Karpas-422 (cell line): ENCODE measurements at regions not wholly inside any gene's neighbourhood (a gene's known extent, or its start where the extent isn't known, plus 50 kb on each side); places are given as distances from the start of the nearest gene placed in this dataset.

ENCODE experiments used
- DNase-seq: peaks from one replicate; pipeline ENCODE4 v3.0.0-alpha.2; 2015
- H2AFZ ChIP-seq: fragments of 200-600 bp; sonication (generic); 2 replicates; pipeline ENCODE4 v1.6.1; 2014; ENCODE audit warnings: antibody characterized with exemption, low read length, mixed read lengths
- H3K27ac ChIP-seq: fragments of 200-600 bp; sonication (generic); 2 replicates; pipeline ENCODE4 v1.5.1; 2014; ENCODE audit warnings: mild to moderate bottlenecking, low read length, moderate library complexity
- H3K27me3 ChIP-seq: fragments of 200-600 bp; sonication (generic); 2 replicates; pipeline ENCODE4 v1.6.1; 2014; ENCODE audit warnings: low read length, mixed read lengths
- H3K36me3 ChIP-seq: fragments of 200-600 bp; sonication (generic); 2 replicates; pipeline ENCODE4 v1.6.1; 2014; ENCODE audit warnings: low read length, mixed read lengths; ENCODE audit not compliant: insufficient read depth
- H3K4me1 ChIP-seq: fragments of 200-600 bp; sonication (generic); 2 replicates; pipeline ENCODE4 v1.6.1; 2014; ENCODE audit warnings: mild to moderate bottlenecking, low read length, mixed read lengths
- H3K4me2 ChIP-seq: fragments of 200-600 bp; sonication (generic); 2 replicates; pipeline ENCODE4 v1.6.1; 2014; ENCODE audit warnings: low read length, low read depth, mild to moderate bottlenecking; ENCODE audit not compliant: poor library complexity, severe bottlenecking
- H3K4me3 ChIP-seq: fragments of 200-600 bp; sonication (generic); 2 replicates; pipeline ENCODE4 v1.5.1; 2014; ENCODE audit warnings: mild to moderate bottlenecking, antibody characterized with exemption, low read length, mixed read lengths
- H3K79me2 ChIP-seq: fragments of 200-600 bp; sonication (generic); 2 replicates; pipeline ENCODE4 v1.6.1; 2014; ENCODE audit warnings: mild to moderate bottlenecking, low read length, mixed read lengths
- H3K9ac ChIP-seq: fragments of 200-600 bp; sonication (generic); 2 replicates; pipeline ENCODE4 v1.6.0; 2014; ENCODE audit warnings: low read length
- H3K9me2 ChIP-seq: fragments of 200-600 bp; sonication (generic), shearing (Covaris generic); replicated peaks from 2 replicates; pipeline ENCODE4 v1.6.0; 2014; ENCODE audit warnings: mild to moderate bottlenecking, low read length, moderate library complexity; ENCODE audit not compliant: insufficient read depth
- H3K9me3 ChIP-seq: fragments of 300-700, 200-600 bp; sonication (generic); 2 replicates; pipeline ENCODE4 v1.6.1; 2014; ENCODE audit warnings: low read length, mixed read lengths
- H4K20me1 ChIP-seq: fragments of 200-600 bp; sonication (generic); 2 replicates; pipeline ENCODE4 v1.6.1; 2014; ENCODE audit warnings: mild to moderate bottlenecking, antibody characterized with exemption, low read length, low read depth; ENCODE audit not compliant: insufficient read depth

- Histone ChIP-seq H3K27me3 (no peaks in the 10 kb centered on the region), H3K4me3 (no peak overlapping the region), H3K9me3 (no peaks in the 10 kb centered on the region), H4K20me1 (no peaks in the 10 kb centered on the region), H2AFZ (no peak overlapping the region), H3K4me2 (no peak overlapping the region), H3K27ac (no peak overlapping the region), H3K9me2 (no peaks in the 10 kb centered on the region), H3K36me3 (no peaks in the 10 kb centered on the region), H3K4me1 (no peaks in the 10 kb centered on the region), H3K79me2 (no peaks in the 10 kb centered on the region), H3K9ac (no peak overlapping the region)
- no peak for DNase-seq
Observed at GRCh38 chr3:135368781-135369180, 573.7 kb downstream of the EPHB1 start.

- Histone ChIP-seq H2AFZ (no peak overlapping the region), H3K79me2 (no peaks in the 10 kb centered on the region), H3K4me1 (peaks cover 5% of the 10 kb centered on the region; the same call in 1 of the 2 replicates), H3K27ac (no peak overlapping the region), H3K36me3 (no peaks in the 10 kb centered on the region), H3K9me3 (no peaks in the 10 kb centered on the region), H3K4me3 (no peak overlapping the region), H4K20me1 (no peaks in the 10 kb centered on the region), H3K27me3 (no peaks in the 10 kb centered on the region), H3K9ac (no peak overlapping the region), H3K4me2 (no peak overlapping the region), H3K9me2 (no peaks in the 10 kb centered on the region)
- no peak for DNase-seq
Observed at GRCh38 chr3:135374571-135374970, 579.5 kb downstream of the EPHB1 start.

DNA sequence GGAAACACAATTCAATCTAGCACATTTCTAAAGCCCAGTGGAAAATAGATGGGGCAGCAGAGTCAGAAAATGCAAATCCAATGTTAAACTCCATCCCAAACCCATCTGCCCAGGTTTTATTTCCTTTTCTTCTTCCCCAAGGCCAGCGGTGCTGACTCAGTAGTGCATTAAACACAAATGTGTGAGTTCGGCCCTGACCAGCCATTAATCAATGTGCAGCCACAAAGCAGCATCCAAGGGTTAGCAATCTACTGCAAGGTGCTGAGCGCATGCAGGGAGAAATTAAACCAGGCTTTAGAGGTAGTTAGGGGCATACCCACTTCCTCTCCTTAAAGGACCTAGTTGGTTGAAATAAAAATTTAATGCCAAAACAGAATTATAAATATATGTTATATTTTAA lies 583.3 kb upstream of the PPP2R3A start:
- Histone ChIP-seq H3K9me2 (no peaks in the 10 kb centered on the region), H3K27ac (no peak overlapping the region), H3K4me3 (no peak overlapping the region)

GRCh38 chr3:135382621-135383020 lies 582.9 kb upstream of the PPP2R3A start:
- Histone ChIP-seq H3K4me2 (no peak overlapping the region), H3K36me3 (no peaks in the 10 kb centered on the region), H3K9me3 (no peaks in the 10 kb centered on the region), H4K20me1 (no peaks in the 10 kb centered on the region), H3K4me1 (peaks cover 5% of the 10 kb centered on the region; the same call in 1 of the 2 replicates), H3K27ac (no peak overlapping the region), H3K9ac (no peak overlapping the region), H3K4me3 (no peak overlapping the region), H3K27me3 (no peaks in the 10 kb centered on the region; the same call in 1 of the 2 replicates), H3K79me2 (no peaks in the 10 kb centered on the region), H2AFZ (no peak overlapping the region), H3K9me2 (no peaks in the 10 kb centered on the region)
- no peak for DNase-seq

More for the DNA sequence above, 583.3 kb upstream of the PPP2R3A start:
- no peak overlapping the region for H3K9ac ChIP-seq
- H3K36me3 ChIP-seq, result no peaks in the 10 kb centered on the region
- no peak overlapping the region for H2AFZ ChIP-seq
- peaks cover 5% of the 10 kb centered on the region; the same call in 1 of the 2 replicates for H3K4me1 ChIP-seq
- H4K20me1 ChIP-seq, result no peaks in the 10 kb centered on the region
- no peaks in the 10 kb centered on the region for H3K79me2 ChIP-seq
- no peak for DNase-seq
- no peaks in the 10 kb centered on the region; the same call in 1 of the 2 replicates for H3K27me3 ChIP-seq
- H3K4me2 ChIP-seq, result no peak overlapping the region
- no peaks in the 10 kb centered on the region for H3K9me3 ChIP-seq

GRCh38 chr3:135383301-135383700 lies 582.2 kb upstream of the PPP2R3A start:
- DNase-seq, result no peak
- H3K79me2 ChIP-seq, result no peaks in the 10 kb centered on the region
- H3K4me1 ChIP-seq, result peaks cover 5% of the 10 kb centered on the region; the same call in 1 of the 2 replicates
- no peak overlapping the region for H3K9ac ChIP-seq
- no peak overlapping the region for H3K27ac ChIP-seq
- H3K4me2 ChIP-seq, result no peak overlapping the region
- H3K9me3 ChIP-seq, result no peaks in the 10 kb centered on the region
- no peak overlapping the region for H2AFZ ChIP-seq
- H4K20me1 ChIP-seq, result no peaks in the 10 kb centered on the region
- no peaks in the 10 kb centered on the region for H3K9me2 ChIP-seq
- H3K27me3 ChIP-seq, result no peaks in the 10 kb centered on the region; the same call in 1 of the 2 replicates
- H3K4me3 ChIP-seq, result no peak overlapping the region
- H3K36me3 ChIP-seq, result no peaks in the 10 kb centered on the region

GRCh38 chr3:135392151-135392550 lies 573.4 kb upstream of the PPP2R3A start:
- H3K4me2 ChIP-seq, result no peak overlapping the region
- H3K36me3 ChIP-seq, result no peaks in the 10 kb centered on the region
- H3K4me1 ChIP-seq, result no peaks in the 10 kb centered on the region
- H3K79me2 ChIP-seq, result no peaks in the 10 kb centered on the region
- DNase-seq, result no peak
- H4K20me1 ChIP-seq, result no peaks in the 10 kb centered on the region
- H3K4me3 ChIP-seq, result no peak overlapping the region
- peaks cover 4% of the 10 kb centered on the region; the same call in 1 of the 2 replicates for H3K27me3 ChIP-seq
- no peaks in the 10 kb centered on the region for H3K9me2 ChIP-seq
- no peak overlapping the region for H2AFZ ChIP-seq
- no peak overlapping the region for H3K9ac ChIP-seq
- peaks cover 6% of the 10 kb centered on the region; the same call in 1 of the 2 replicates for H3K9me3 ChIP-seq
- H3K27ac ChIP-seq, result no peak overlapping the region

GRCh38 chr3:135393159-135393558 lies 572.4 kb upstream of the PPP2R3A start:
- H4K20me1 ChIP-seq, result no peaks in the 10 kb centered on the region
- no peaks in the 10 kb centered on the region for H3K79me2 ChIP-seq
- no peak overlapping the region for H3K4me3 ChIP-seq
- no peak overlapping the region for H3K27ac ChIP-seq
- no peaks in the 10 kb centered on the region for H3K36me3 ChIP-seq
- H3K4me2 ChIP-seq, result no peak overlapping the region
- no peak for DNase-seq
- peaks cover 4% of the 10 kb centered on the region; the same call in 1 of the 2 replicates for H3K27me3 ChIP-seq
- H3K4me1 ChIP-seq, result no peaks in the 10 kb centered on the region
- H3K9me2 ChIP-seq, result no peaks in the 10 kb centered on the region
- H3K9me3 ChIP-seq, result peaks cover 6% of the 10 kb centered on the region; the same call in 1 of the 2 replicates
- no peak overlapping the region for H3K9ac ChIP-seq
- no peak overlapping the region for H2AFZ ChIP-seq

DNA sequence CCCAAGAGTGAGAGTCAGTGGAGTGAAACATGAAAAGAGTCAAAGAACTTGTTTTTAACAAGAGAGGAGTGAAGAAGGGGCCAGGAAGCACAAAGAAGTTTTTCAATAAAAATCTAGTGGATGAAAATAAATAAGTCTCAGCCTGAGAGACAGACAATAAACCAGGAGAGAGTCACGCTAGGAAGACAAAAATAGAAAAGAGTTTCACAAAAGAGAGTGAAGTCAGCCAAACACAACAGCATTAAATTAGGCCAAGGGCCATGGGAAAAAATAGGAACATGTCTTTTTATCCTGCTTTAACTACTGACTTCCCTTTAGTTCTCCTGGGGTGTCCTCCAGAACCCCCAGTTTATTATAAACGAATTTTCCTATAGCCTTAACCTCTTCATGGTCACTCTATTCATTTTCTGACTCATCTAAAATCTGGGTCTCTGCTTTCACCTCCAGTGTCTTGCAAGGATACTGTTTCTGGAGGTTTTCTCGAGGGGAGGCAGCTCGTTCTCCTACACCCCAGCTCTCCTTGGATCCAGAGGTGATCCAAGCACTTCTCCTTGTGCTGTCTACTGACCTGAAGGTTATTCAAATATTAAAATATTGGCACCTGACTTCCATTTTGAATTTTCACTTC lies 571.5 kb upstream of the PPP2R3A start:
- H3K4me3 ChIP-seq, result no peak overlapping the region
- H3K4me2 ChIP-seq, result no peak overlapping the region
- no peak overlapping the region for H3K27ac ChIP-seq
- no peak overlapping the region for H2AFZ ChIP-seq
- no peak for DNase-seq
- H3K27me3 ChIP-seq, result peaks cover 4% of the 10 kb centered on the region; the same call in 1 of the 2 replicates
- no peaks in the 10 kb centered on the region for H3K79me2 ChIP-seq
- no peaks in the 10 kb centered on the region for H3K9me2 ChIP-seq
- no peaks in the 10 kb centered on the region for H3K4me1 ChIP-seq
- H3K9ac ChIP-seq, result no peak overlapping the region
- no peaks in the 10 kb centered on the region for H4K20me1 ChIP-seq
- H3K36me3 ChIP-seq, result no peaks in the 10 kb centered on the region
- peaks cover 6% of the 10 kb centered on the region; the same call in 1 of the 2 replicates for H3K9me3 ChIP-seq
